ENCODE measurements at regions not wholly inside any gene's neighbourhood (a gene's known extent, or its start where the extent isn't known, plus 50 kb on each side); places are given as distances from the start of the nearest gene placed in this dataset.

DNA sequence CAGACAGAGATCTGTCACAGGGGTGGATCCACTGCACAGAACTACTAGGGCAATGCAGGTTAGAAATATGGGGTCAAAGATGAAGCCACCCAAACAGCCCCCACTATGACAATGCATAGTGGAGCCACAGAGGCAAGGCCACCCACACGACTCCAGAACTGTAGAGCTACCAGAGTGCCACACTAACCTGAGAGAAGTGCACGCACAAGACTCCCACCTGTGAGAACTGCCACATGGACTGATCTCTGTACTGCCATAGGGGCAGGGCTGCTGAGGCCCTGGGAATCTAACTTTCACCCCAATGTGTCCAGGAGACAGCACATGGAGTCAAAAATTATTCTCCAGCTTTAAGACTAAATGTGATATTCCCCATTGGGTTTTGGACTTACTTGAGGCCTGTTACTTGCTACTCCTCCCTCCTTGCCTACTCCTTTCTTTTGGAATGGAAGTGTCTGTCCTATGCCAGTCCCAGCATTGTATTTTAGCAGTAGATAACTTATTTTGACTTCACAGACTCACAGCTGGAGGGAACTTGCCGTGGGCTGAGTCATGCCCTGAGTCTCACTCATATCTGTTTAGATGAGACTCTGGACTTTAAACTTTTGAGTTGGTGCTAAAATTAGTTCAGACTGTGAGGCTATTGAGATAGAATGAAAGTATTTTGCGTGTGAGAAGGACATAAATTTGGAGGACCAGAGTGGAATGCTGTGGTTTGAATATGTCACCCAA, 853.3 kb downstream of the MAT2B start:
- no peak for DNase-seq

DNA sequence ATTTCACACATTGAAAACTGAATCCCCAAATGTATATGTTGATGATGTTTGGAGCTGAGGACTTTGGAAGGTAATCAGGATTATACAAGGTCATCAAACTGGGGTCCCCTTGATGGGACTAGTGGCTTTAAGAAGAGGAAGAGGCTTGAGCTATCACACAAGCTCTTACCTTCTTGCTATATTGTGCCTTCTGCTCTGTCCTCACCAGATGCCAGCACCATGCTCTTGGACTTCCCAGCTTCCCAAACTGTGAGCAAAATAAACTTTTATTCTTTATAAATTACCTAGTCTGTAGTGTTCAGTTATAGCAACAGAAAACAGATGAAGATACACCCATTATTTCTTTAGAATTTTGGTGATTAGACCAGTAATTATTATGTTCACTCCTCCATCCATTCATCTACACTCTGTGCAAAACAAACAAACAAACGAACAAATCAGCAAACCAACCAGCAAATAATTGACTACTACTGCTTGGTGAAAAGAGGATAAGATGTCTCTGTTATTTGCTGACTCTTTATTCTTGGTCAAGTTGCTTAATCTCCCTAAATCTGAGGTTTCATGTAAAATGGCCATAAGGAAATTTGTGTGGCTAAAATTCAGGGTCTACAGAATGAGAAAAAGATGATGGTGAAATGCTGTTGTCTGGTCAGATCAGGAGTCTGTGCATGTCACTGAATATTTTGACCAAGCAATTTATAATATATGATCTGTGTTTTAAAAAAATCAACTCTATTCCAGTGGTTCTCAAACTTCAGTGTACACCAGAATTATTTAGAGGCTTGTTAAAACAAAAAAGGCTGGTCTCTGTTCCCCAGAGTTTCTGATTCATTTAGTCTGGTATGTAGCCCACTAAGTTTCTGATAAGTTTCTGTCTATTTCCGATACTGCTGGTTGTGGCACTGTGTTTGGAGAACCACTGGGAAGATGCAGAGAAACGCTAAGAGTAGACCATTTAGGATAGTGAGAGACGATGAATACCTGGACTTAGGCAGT, 854.1 kb downstream of the MAT2B start:
- no peak for DNase-seq

DNA sequence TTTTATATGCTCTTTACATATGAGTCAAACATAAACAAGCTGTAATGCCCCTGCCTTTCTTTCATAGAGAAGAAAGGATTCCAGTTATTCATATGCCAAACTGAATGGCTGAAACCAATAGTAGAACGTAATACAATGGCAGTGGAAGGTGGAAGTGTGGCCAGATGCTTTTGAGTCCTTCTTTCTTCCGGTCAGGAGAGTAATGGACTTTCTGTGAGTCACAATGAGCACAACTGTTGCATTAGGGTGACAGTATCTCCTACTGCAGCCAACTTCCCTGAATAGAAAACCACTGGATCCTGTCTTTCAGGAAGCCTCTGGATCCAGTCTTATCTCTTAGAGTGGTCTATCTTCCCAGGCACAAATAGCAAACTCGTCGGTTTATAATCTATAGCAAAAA, 855.2 kb downstream of the MAT2B start:
- no peak for DNase-seq

DNA sequence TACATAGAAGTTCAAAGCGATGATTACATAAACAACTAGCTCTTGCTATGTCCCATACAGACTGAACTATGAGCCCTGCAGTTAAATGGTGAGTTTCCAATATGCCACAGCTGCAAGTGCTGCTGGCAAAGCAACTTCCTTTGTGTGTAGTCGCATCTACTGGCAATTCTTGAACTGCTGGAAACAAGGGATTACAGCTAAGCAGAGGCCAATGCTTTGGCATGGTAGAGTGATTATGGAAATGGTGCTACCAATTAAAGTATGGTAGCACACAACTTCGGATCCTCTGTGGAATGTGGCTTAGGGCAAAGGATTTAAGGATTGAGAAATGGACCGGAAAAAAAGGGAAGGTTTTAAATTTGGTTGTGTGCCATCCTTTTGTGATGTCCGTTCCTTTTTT, 856.6 kb downstream of the MAT2B start:
- DNase-seq = no peak

DNA sequence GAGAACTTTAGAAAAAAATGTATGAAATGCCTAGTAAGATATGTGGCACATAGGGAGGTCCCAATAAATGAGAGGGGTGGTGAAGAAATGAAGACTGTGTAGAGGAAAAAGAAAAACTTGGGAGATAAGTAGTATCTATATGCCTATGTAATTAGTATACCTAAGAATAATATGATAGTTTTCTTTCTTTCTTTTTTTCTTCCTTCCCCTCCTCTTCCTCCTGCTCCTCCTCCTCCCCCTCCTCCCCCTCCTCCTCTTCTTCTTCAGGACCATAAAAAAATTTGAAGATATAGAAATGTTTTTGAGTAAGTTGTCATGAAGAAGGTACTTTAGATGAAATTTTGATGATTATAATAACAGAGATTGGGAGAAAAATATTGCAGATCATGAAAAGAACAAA, 857.4 kb downstream of the MAT2B start:
- no peak for DNase-seq

DNA sequence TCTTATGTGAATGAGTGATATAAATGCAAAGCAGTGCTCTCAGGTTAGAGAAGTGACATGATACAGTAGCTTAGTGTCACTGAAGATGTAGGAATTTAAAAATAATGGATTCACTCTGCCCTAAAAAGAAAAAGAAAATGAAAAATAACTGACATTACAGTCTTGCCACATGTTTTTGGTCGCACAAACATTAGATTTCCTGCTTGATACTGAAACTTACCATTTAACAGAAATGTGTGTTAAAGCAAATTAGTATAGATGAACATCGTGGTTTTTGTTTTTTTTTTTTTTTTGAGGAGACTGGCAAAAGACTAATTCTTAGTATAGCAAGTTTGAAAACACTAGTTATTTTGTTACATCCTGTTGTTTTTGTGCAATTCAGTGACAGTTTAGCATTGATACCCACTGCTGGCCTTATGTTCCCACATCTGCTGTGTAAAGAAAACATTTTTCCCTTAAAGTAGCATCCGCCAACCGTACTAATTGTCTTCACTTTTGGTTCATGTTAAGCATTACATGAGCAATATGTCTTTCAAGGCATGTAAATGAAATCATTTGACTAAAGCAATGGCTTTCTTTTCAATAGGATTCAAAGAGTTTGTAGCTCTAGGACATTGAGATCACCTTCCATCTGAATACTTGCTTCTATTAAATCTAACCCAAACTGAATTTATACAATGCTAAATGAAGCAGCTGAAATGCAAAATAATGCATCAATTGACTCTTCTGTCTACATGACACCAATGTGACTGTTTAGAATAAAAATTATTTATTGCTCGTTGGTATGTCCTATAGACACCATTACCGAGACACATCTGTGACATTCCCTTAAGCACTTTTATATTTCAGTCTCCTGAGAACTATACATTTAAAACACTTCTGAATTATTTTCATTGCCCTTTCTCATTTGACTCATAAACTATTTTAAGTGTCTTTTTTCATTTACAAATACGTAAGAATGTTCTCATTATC, 859.1 kb downstream of the MAT2B start:
- DNase-seq = no peak

DNA sequence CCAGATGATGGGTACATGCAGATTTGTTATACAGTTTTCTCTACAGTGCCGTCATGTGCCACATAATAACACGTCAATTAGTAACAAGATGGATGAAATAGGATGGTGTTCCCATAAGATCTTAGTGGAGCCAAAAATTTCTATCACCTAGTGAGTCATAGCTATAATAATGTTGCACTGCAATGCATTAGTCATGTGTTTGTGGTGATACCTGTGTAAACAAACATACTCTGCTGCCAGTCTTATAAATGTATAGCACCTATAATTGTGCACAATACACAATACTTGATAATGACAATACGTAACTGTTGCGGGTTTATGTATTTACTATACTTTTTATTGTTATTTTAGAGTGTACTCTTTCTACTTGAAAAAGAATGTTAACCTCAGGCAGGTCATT, 865.4 kb downstream of the MAT2B start:
- no peak for DNase-seq

DNA sequence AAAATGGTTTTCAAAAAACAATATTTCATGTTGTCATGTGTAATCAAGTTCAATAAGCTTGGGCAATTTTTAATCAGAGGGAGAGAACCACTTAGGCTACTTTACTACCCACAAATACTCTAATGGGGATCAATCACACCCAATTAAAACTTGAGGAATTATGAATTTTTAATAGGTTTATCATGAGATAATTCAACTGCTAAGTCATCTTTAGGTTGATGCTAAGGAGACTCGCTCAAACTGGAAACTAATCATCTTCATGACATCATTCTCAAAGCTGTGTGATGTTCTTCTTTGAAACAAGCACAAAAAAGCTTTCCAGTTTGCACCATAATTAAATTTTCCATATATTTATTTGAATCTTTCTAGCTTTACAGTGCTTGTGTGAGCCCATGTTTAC, 867.5 kb downstream of the MAT2B start:
- DNase-seq = no peak

DNA sequence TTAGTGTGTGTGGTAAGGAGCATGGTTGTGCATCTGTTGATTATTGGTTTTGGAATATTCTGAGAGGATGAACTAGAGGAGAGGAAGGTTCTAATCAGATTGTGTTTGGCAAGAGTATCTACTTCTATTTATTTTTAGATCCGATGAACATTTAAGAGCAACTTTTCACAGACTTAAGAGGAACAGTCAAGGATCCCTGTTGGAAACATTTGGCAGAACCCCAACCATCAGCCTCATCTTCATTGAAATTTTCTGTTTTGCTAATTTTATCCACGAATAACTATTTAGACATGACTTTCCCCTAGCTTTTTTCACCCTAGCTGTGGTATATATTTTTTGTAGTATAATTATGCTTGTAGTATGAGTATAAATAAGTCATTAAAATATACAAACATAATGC, 868.5 kb downstream of the MAT2B start:
- DNase-seq = no peak

DNA sequence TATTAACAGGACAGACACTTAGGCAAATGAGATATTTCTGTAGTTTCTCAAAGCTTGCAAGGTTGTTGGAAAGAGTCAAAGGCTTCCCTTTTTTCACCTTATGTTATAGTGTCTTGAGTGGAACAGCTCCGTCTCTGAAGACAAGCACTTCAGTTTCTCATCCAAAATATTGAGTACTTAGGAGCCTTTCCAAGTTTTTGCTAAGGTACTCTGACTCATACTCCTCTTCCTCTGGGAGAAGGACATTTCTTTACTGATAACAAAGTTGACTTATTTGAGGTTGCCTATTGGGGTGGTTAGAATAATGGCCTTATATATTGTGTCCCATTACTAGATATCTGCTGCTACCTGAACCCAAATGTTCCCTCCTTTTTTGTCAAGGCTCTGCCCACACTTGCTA, 869.6 kb downstream of the MAT2B start:
- no peak for DNase-seq

DNA sequence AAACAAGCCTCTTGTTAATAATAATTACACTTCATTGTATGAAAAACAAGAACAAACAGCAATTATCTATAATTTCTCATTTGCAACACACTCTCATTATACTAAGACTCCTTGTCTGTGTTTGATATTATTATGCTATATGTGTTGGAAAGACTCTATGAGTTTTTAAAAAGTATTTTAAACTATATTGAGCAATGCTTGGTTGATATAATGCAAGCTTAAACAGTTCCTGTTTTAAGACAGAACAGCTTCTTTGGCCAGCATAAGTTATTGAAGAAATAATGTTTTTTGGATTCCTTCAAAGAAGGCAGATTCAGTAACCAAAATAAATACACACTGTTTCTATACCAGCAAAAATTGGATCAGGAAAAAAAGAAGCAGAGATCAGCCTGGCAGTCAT, 871.4 kb downstream of the MAT2B start:
- no peak for DNase-seq

DNA sequence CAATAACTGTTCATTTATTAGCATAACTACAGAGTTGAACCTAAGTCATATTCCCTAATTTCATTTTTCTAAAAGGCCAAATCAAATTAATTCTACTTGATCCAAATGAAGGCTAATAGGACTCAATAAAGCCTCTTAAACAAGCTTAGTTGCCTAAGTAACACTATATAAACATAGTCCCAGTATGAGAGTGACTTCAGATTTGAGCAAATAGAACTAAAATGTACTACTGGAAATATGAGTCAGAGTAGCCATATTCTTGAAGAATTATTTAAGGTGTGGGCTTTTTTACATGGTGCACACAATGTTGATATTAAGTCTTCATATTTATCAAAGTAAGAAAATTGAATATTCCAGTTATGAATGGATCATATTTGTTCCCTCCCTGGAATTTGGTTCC, 872.3 kb downstream of the MAT2B start:
- no peak for DNase-seq

DNA sequence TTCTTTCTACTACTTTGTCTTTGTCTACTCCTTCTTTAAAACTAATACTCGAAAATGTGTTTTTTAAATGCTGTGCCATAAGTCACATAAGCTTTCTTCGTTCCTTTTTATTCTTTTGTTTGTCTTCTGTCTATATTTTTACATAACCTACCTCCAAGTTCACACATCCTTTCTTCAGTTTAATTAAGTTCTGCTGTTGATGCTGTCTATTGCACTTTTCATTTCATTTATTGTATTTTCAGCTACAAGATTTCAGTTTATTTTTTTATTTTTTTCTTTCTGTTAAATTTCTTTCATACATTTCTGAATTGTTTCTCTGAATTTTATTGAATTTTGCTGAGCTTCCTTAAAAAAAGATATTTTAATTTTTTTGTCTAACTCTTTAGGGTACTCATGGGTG, 878.2 kb downstream of the MAT2B start:
- no peak for DNase-seq

DNA sequence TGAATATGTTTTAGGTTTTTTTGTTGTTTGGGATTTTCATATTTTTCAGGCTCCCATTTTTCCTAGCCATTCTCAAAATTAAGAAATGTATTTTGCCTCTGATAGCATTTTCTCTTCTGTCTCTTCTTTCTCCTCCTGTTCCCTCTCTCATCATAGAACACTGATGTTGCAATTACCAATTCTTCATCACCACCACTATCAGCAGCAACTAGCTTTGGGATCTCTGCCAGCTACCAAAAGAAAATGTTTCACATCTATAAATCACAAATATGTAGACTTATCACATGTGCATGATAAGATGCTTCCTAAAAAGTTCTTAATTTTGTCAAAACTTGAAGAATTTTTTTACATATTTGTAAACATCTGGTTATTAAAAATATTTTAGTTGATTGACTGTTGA, 887.1 kb downstream of the MAT2B start:
- DNase-seq = no peak

DNA sequence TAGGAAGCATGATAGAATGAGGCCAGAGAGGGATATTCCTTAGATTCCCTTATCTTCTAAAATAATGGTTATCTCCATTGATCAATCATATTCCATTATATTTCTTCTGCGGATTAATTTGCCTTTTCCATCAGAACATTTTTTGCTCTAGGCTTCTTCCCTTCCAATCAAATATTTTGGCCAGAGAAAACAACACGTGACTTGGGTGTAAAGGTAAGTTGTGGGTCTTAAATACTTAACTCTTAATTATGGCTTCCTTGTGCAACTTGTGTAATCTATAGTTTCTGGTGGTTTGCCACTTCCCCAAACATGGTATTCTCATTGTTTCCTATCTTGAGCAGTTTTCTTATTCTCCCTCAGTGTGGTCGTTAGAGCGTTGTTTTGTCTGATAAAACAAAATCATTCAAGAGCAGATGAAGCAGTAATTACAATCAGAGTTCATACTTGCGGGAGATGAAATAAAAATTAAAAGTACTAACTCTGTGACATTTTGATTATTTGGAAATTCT, 889.3 kb downstream of the MAT2B start:
- DNase-seq = no peak

DNA sequence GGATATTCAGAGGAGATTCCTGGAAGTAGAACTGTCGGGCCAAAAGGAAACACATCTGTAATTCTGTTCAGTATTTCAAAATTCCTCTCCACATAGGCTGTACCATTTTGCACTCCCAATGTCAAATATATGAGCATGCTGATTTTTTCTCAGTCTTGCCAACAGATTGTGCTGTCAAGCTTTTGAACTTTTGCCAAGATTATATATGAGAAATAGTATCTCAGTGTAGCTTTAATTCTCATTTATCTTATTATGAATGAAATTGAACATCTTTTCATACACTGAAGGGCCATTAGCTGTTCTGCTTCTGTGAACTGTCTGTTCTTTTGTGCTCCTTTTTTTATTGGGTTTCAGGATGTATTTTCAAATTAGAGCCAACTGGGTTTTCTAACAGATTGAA, 907.1 kb downstream of the MAT2B start:
- DNase-seq = no peak

DNA sequence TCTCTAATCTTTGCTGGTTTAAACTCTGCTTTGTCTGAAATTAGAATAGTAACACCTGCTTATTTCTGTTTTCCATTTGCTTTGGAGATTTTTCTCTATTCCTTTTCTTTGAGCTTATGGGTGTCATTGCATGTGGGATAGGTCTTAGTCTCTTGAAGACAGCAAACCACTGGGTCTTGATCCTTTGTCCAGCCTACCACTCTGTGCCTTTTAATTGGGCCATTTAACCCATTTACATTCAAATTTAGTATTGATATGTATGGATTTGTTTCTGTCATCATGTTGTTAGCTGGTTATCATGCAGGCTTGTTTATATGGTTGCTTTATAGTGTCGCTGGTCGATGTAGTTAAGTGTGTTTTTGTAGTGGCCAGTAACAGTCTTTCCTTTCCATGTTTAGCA, 914.7 kb downstream of the MAT2B start:
- no peak for DNase-seq

DNA sequence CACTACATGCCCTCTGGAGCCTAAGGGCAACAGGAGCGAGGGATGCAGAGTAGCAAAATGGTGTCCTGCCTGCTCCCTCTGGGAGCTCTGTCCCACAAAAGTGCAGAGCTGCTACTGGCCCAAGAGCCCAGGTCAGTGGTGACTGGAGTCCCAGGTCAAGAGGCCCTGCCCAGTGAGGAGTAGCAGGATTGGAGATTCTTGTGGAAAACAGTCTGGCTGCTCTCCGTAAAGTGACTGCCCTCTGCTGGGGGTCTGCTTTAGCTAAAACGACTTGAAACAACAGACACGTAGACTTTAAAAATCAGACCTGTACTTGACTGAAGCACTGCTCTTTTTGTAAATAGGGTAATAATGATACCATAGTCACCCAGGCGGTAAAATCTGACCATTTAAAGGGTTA, 917.0 kb downstream of the MAT2B start:
- no peak for DNase-seq

DNA sequence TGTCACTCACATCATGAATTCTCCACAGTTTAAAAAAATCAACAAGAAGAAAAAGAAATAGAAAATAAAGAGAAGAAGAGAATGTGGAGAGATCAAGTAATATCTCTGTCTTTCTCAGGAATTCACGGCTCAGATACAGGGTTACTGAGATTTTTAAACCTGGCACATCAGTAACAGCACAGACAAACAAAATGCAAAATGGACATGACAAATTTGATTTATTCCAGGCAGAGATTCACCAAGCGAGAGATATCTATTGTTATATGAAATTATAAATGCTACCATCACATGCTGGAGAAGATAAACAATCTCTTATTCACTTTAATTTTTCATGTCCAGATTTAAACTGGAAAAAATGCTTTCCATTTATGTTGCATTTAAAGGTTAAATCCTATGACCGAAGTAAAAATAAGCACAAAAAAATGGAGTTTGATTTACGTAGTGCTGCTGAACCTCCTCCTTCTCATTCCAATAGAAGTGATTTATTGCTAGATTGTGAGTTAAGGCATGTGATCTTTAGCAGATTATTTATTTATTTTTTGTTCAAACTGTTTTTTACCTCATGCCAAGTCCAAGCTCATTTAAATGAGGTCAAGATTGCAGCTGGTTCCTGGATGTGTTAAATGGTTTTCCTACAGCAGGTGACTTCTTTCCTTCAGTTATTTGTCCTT, 926.4 kb downstream of the MAT2B start:
- no peak for DNase-seq

DNA sequence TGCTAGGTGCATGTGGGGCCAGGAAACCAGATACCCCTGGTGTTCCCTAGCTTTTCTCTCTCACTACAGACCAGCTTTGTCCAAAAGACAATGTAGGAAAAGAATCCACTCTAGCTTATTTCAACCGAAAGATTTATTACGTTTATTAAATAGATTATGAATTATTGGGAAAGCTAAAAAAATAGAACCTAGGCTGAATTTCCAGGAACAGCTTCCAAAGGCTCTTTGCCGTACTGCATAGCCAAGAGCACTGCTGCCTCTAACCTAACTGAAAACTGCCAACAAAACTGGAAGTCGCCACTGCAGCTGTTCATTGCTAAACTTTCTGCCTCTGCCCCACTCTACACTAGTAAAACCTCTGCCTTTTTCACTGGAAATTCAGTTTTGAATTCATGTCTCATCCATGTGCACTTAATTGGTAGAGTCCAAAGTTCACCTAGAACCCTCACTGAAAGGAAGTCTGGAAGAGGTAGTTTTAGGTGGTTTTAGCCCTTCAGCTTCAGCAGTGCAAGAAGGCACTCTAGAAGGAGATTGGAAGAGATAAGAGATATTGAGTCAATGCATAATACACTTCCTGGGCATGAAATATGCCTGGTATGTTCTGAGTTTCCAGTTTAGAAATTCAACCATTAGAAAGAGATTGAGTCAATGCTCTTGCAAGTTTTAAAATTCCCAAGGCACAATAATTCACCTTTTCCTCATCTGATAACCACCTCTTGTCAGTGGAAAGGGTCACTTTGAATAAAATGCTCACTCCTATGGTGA, 927.9 kb downstream of the MAT2B start:
- no peak for DNase-seq

DNA sequence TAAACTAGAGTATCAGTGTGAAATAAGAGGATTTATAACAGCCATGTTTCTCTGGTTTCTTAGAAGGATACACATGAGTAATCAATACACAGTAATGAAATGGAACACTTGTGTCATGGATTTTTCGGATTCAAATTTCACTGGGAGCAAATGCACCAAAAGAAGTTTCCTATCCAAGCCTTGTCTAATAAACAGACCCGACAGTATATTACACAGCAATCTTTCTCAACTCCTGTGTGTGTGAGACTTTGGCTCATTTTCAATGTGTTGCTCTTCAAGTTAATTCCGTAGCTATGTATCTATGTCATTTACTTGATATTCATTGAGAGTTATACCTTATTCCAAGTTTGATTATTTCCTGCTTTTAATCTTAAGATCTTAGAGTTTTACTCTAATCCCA, 930.2 kb downstream of the MAT2B start:
- DNase-seq = no peak

DNA sequence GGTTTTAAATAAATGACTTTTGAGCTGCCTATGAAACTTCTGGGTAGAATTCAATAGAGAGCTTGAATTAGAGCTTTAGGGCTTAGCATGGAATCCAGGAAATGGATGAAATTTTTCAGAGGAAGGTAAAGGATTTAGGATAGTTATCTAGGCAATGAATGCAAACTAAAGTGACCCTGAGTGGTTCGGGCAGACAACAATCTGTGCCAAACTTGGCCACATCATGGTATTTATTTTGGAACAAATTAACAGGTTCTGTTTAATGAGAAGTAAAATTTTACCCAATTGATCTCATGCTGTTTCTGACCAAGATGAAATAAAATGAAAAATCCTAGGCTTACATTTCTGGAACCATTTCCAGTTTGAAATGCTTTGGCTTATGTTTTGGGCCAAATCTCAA, 934.4 kb downstream of the MAT2B start:
- DNase-seq = no peak

Measured in 8988T (cell line).